ENCODE measurements at regions not wholly inside any gene's neighbourhood (a gene's known extent, or its start where the extent isn't known, plus 50 kb on each side); places are given as distances from the start of the nearest gene placed in this dataset.

- TF ChIP-seq, protein P1, sequence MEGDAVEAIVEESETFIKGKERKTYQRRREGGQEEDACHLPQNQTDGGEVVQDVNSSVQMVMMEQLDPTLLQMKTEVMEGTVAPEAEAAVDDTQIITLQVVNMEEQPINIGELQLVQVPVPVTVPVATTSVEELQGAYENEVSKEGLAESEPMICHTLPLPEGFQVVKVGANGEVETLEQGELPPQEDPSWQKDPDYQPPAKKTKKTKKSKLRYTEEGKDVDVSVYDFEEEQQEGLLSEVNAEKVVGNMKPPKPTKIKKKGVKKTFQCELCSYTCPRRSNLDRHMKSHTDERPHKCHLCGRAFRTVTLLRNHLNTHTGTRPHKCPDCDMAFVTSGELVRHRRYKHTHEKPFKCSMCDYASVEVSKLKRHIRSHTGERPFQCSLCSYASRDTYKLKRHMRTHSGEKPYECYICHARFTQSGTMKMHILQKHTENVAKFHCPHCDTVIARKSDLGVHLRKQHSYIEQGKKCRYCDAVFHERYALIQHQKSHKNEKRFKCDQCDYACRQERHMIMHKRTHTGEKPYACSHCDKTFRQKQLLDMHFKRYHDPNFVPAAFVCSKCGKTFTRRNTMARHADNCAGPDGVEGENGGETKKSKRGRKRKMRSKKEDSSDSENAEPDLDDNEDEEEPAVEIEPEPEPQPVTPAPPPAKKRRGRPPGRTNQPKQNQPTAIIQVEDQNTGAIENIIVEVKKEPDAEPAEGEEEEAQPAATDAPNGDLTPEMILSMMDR (IDR thresholded peaks at IDR 0.05), result no peak
- no peak for TF ChIP-seq POLR2A (IDR thresholded peaks at IDR 0.05)
Measured at GRCh38 chr16:63092736-63093135, 1056.5 kb upstream of the CDH8 start.
